H9 (cell line): ENCODE measurements at regions not wholly inside any gene's neighbourhood (a gene's known extent, or its start where the extent isn't known, plus 50 kb on each side); places are given as distances from the start of the nearest gene placed in this dataset.
A peak's percentile ranks its signal among the peaks of the same experiment; 100 is the strongest.

Experiments
- DNase-seq: peaks from one replicate; pipeline ENCODE4 v3.0.0-alpha.2; 2017
- H2AFZ ChIP-seq: one replicate; pipeline ENCODE4 v1.6.1; 2013; ENCODE audit warnings: mild to moderate bottlenecking, low read length, control low read depth, moderate library complexity
- H2AK5ac ChIP-seq: 2 replicates; pipeline ENCODE4 v1.6.1; 2013; ENCODE audit warnings: low read length, control low read depth, mixed read lengths; ENCODE audit not compliant: insufficient read length
- H2BK120ac ChIP-seq: one replicate; pipeline ENCODE4 v1.6.1; 2013; ENCODE audit warnings: low read depth, mild to moderate bottlenecking, low read length, control low read depth, inconsistent platforms; ENCODE audit not compliant: poor library complexity, severe bottlenecking
- H2BK12ac ChIP-seq: 2 replicates; pipeline ENCODE4 v1.6.1; 2013; ENCODE audit warnings: low read length, control low read depth, mixed read lengths, low read depth; ENCODE audit not compliant: insufficient read length
- H2BK15ac ChIP-seq: 2 replicates; pipeline ENCODE4 v1.6.1; 2013; ENCODE audit warnings: low read depth, low read length, control low read depth
- H2BK20ac ChIP-seq: one replicate; pipeline ENCODE4 v1.6.1; 2013; ENCODE audit warnings: low read depth, mild to moderate bottlenecking, low read length, control low read depth, inconsistent platforms; ENCODE audit not compliant: poor library complexity, severe bottlenecking
- H2BK5ac ChIP-seq: 2 replicates; pipeline ENCODE4 v1.6.1; 2013; ENCODE audit warnings: low read length, control low read depth, mixed read lengths; ENCODE audit not compliant: insufficient read length
- H3K14ac ChIP-seq: 2 replicates; pipeline ENCODE4 v1.6.1; 2013; ENCODE audit warnings: low read length, control low read depth; ENCODE audit not compliant: insufficient read depth
- H3K18ac ChIP-seq: 2 replicates; pipeline ENCODE4 v1.6.1; 2013; ENCODE audit warnings: low read depth, mild to moderate bottlenecking, mixed read lengths, low read length, control low read depth; ENCODE audit not compliant: insufficient read length
- H3K23ac ChIP-seq: 2 replicates; pipeline ENCODE4 v1.6.1; 2013; ENCODE audit warnings: low read length, control low read depth, mixed read lengths, low read depth; ENCODE audit not compliant: insufficient read length
- H3K23me2 ChIP-seq: 2 replicates; pipeline ENCODE4 v1.6.1; 2013; ENCODE audit warnings: low read depth, mild to moderate bottlenecking, mixed read lengths, low read length, control low read depth; ENCODE audit not compliant: insufficient read length, poor library complexity, severe bottlenecking
- H3K27ac ChIP-seq: 2 replicates; pipeline ENCODE4 v1.5.1; 2013; ENCODE audit warnings: low read length, control low read depth, mixed read lengths, low read depth; ENCODE audit not compliant: insufficient read length
- H3K27me3 ChIP-seq: 2 replicates; pipeline ENCODE4 v1.6.1; 2013; ENCODE audit warnings: low read length, control low read depth, inconsistent platforms; ENCODE audit not compliant: insufficient read depth
- H3K4ac ChIP-seq: 2 replicates; pipeline ENCODE4 v1.6.1; 2013; ENCODE audit warnings: low read depth, mild to moderate bottlenecking, control low read depth, inconsistent platforms, low read length, moderate library complexity
- H3K4me1 ChIP-seq: 2 replicates; pipeline ENCODE4 v1.6.1; 2013; ENCODE audit warnings: low read length, control low read depth, inconsistent platforms; ENCODE audit not compliant: insufficient read depth
- H3K4me2 ChIP-seq: 2 replicates; pipeline ENCODE4 v1.6.1; 2013; ENCODE audit warnings: low read length, control low read depth, mixed read lengths; ENCODE audit not compliant: insufficient read length, insufficient read depth
- H3K56ac ChIP-seq: 2 replicates; pipeline ENCODE4 v1.6.1; 2013; ENCODE audit warnings: low read depth, mild to moderate bottlenecking, mixed read lengths, low read length, control low read depth; ENCODE audit not compliant: insufficient read length
- H3K79me1 ChIP-seq: 2 replicates; pipeline ENCODE4 v1.6.1; 2013; ENCODE audit warnings: low read depth, mild to moderate bottlenecking, moderate library complexity, low read length, control low read depth, inconsistent platforms; ENCODE audit not compliant: insufficient read depth, poor library complexity, severe bottlenecking
- H3K79me2 ChIP-seq: 2 replicates; pipeline ENCODE4 v1.6.1; 2013; ENCODE audit warnings: low read length, control low read depth, inconsistent platforms; ENCODE audit not compliant: insufficient read depth
- H3K9ac ChIP-seq: 2 replicates; pipeline ENCODE4 v1.6.1; 2013; ENCODE audit warnings: low read length, control low read depth, mixed read lengths; ENCODE audit not compliant: insufficient read length; ENCODE audit errors: extremely low read depth
- H3K9me3 ChIP-seq: one replicate; pipeline ENCODE4 v1.6.1; 2013; ENCODE audit warnings: low read depth, low read length, inconsistent platforms; ENCODE audit not compliant: control insufficient read depth
- H3T11ph ChIP-seq: one replicate; pipeline ENCODE4 v1.6.1; 2013; ENCODE audit warnings: mild to moderate bottlenecking, low read length, control low read depth, inconsistent platforms
- H4K20me1 ChIP-seq: one replicate; pipeline ENCODE4 v1.6.1; 2013; ENCODE audit not compliant: control insufficient read depth, insufficient read length, insufficient read depth
- H4K5ac ChIP-seq: 2 replicates; pipeline ENCODE4 v1.6.1; 2013; ENCODE audit warnings: low read depth, mild to moderate bottlenecking, mixed read lengths, low read length, control low read depth; ENCODE audit not compliant: insufficient read length
- H4K8ac ChIP-seq: replicated peaks from 2 replicates; pipeline ENCODE4 v1.6.1; 2013; ENCODE audit warnings: low read length, control low read depth, mixed read lengths, low read depth; ENCODE audit not compliant: insufficient read length
- H4K91ac ChIP-seq: 2 replicates; pipeline ENCODE4 v1.6.1; 2013; ENCODE audit warnings: low read depth, mild to moderate bottlenecking, moderate library complexity, mixed read lengths, low read length, control low read depth; ENCODE audit not compliant: insufficient read length
- H3K27ac Mint-ChIP-seq, 3 experiments: 2 replicates in 2 of 3; 3 replicates in 1 of 3; pipeline ENCODE4 v1.8.0; 2020 to 2021; ENCODE audit warnings: mixed read lengths in 3 of 3, mild to moderate bottlenecking in 1 of 3, moderate library complexity in 1 of 3
- H3K27me3 Mint-ChIP-seq: 2 replicates; pipeline ENCODE4 v1.8.0; 2021; ENCODE audit warnings: low read depth, mild to moderate bottlenecking, moderate library complexity, mixed read lengths
- H3K36me3 Mint-ChIP-seq, 3 experiments: 2 replicates in 2 of 3; 3 replicates in 1 of 3; pipeline ENCODE4 v1.8.0; 2020 to 2021; ENCODE audit warnings: low read depth in 3 of 3, mixed read lengths in 3 of 3; ENCODE audit not compliant: insufficient read depth in 1 of 3
- H3K4me1 Mint-ChIP-seq, 2 experiments: 2 replicates each; pipeline ENCODE4 v1.8.0; 2020; ENCODE audit warnings: mixed read lengths in 2 of 2
- H3K4me3 Mint-ChIP-seq, 2 experiments: 2 replicates in 1 of 2; 3 replicates in 1 of 2; pipeline ENCODE4 v1.8.0; 2020 to 2021; ENCODE audit warnings: mild to moderate bottlenecking in 2 of 2, mixed read lengths in 2 of 2, moderate library complexity in 1 of 2
- H3K9me3 Mint-ChIP-seq, 2 experiments: 2 replicates in 1 of 2; 3 replicates in 1 of 2; pipeline ENCODE4 v1.8.0; 2020; ENCODE audit warnings: mild to moderate bottlenecking in 2 of 2, mixed read lengths in 2 of 2, moderate library complexity in 1 of 2
- CTCF ChIP-seq: fragments of 200-600 bp; sonication (generic); conservative IDR thresholded peaks from 3 replicates; pipeline ENCODE4 v1.8.0; 2021; ENCODE audit warnings: antibody characterized with exemption, mild to moderate bottlenecking
- WGBS: extraction: QIAGEN DNeasy Blood & Tissue Kit; methylation state at CpG from one replicate; pipeline ENCODE4 v1.1.7; 2013; ENCODE audit warnings: missing lambda C conversion rate, low lambda C conversion rate, mixed read lengths; ENCODE audit not compliant: insufficient read length; ENCODE audit errors: extremely low coverage; 5-methylcytosine and 5-hydroxymethylcytosine counted together

GRCh38 chr2:2694746-2695145 lies 363.7 kb upstream of the MYT1L start:
- Histone ChIP-seq H2BK12ac (no peak overlapping the region), H3K4me1 (no peaks in the 10 kb centered on the region), H2BK15ac (no peak overlapping the region), H4K20me1 (no peaks in the 10 kb centered on the region), H2BK5ac (no peak overlapping the region), H4K8ac (no peak overlapping the region), H2AK5ac (no peak overlapping the region), H3K79me2 (no peaks in the 10 kb centered on the region), H3K4me2 (no peak overlapping the region), H3K14ac (no peak overlapping the region), H3K4ac (no peak overlapping the region), H2BK20ac (no peak overlapping the region), H3K27me3 (no peaks in the 10 kb centered on the region), H2AFZ (no peak overlapping the region), H2BK120ac (no peak overlapping the region), H3K9ac (no peak overlapping the region), H3K23me2 (no peaks in the 10 kb centered on the region), H3K79me1 (no peaks in the 10 kb centered on the region), H3K23ac (no peak overlapping the region), H3T11ph (no peak overlapping the region), H4K91ac (no peak overlapping the region), H3K9me3 (no peaks in the 10 kb centered on the region), H3K56ac (no peak overlapping the region), H3K18ac (no peak overlapping the region), H3K27ac (no peak overlapping the region), H4K5ac (no peak overlapping the region)
- H3K4me3 Mint-ChIP-seq: no peak overlapping the region
- no peaks in the 10 kb centered on the region; a peak in 1 of 7 replicates for H3K36me3 Mint-ChIP-seq
- peak overlapping the region in 1 of 3 experiments; percentile 77; a peak in 2 of 7 replicates for H3K27ac Mint-ChIP-seq
- H3K4me1 Mint-ChIP-seq: peaks cover 25 to 33% of the 10 kb centered on the region in 2 experiments
- DNase-seq: no peak
- WGBS: no CpG with 5 or more reads among the region's 13 CpGs
- TF ChIP-seq CTCF: no peak
- H3K27me3 Mint-ChIP-seq: peaks cover 34% of the 10 kb centered on the region
- H3K9me3 Mint-ChIP-seq: no peaks in the 10 kb centered on the region
